NOMO-1 treated with DMSO at 0.1 percent for 48 hours (cell line): ENCODE measurements at regions not wholly inside any gene's neighbourhood (a gene's known extent, or its start where the extent isn't known, plus 50 kb on each side); places are given as distances from the start of the nearest gene placed in this dataset.
A peak's percentile ranks its signal among the peaks of the same experiment; 100 is the strongest.

Experiments
- DNase-seq: peaks from one replicate; lab custom pipeline; 2025; ENCODE audit not compliant: unreplicated experiment; lab: John Stamatoyannopoulos, UW

DNA sequence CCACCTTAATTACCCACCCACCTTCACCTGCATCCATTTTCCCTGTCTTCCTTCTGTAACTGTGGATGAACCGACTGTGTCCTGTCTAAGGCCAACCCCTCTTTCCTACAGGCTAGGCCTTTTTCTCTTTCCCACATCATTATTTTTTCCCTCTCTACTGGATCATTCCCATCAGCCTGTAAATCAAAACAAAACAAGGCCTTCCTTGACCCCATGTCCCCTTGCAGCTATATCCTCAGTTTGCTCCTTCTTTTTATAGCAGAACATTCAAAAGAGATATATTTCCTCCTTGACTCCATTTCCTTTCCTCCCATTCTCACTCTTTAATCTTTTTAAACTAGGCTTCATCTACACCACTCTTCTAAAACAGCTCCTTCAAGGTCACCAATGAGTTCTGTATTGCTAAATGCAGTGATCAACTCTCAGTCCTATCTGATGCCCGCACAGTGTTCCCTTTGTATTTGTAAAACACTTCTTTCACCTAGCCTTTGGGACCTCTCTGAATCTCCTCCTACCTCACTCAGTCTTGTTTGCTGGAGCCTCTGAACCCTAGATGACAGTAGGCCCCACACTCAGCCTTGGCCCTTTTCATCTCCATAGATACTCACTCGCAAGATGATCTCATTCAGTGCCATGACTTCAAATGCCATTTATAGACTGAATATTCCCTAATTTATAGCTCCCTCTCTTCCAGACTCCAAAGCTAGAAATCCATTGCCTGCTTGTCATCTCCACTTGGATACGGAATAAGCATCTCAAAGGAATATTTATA lies 55.7 kb downstream of the CXCR4 start:
- DNase-seq: no peak

DNA sequence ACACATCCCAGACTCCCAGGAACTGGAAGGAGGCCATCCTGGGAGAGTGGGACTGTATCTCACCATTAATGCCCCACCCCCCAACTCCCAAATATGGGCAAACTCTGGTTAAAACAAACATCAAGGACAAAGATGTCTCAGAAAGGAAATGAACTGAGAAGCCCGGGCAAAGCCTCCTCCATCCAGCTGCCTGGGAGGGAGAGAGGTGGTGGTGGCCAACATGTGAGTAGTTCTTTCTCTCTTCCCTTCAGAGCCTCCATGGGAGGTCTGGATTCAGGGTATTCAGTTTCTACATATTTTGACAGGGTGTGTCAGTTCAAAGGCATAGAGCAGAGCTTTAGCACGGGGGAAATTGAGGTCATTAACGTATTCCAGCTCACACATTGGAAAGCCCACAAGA lies 57.5 kb downstream of the CXCR4 start:
- DNase-seq: no peak

DNA sequence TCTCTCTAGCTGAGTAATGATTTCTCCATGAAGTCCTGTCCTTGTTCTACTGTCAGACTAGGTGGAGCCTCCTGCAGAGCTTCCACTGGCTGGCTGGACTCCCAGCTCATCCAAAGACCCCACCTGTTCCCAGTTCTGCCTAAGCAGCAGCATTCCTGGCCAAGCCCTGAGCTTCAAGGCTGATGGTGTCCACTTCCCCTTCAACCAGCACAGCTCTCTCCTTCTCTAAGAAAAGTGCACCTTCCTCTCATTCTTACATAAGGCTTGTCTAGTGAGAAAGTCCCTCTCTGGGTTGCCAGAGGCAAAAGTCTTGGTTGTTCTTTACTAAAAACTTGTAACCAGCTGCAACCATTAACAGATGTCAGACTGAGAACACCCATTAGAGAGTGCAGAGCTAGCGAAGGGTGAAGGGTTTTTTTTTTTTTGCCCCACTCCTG lies 58.9 kb downstream of the CXCR4 start:
- DNase-seq: peak; percentile 24

DNA sequence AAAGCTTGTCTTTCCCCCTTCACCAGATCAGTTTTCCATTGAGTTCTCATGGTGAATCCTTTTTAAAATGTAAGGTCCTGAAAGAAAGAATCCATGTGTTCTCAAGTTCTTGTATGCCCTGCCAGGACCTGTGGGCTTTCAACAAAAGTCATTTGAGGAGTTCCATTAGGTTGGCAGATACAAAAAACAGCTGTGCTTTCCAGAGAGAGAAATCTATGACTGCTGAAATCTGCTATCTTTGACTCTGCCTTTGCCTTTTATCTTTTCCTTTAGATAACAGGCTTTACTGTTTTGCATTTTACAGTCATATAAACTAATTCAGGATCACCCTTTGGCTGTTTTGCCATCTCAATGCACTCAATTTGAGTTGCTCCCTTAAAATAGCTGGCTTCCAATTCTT lies 59.7 kb downstream of the CXCR4 start:
- DNase-seq: no peak

DNA sequence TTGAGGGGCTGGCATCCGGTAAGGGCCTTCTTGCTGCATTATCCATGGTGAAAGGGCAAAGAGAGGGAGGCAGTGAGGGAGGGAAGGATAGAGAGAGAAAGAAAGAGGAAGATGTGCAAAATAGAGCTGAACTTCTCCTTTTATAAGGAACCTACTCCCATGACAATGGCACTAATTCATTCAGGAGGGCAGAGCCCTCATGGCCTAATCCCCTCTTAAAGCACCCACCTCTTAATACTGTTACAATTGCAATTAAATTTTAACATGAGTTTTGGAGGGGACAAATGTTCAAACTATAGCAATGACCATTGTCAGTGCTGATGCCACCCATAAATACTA lies 60.2 kb downstream of the CXCR4 start:
- peak; percentile 83 for DNase-seq

DNA sequence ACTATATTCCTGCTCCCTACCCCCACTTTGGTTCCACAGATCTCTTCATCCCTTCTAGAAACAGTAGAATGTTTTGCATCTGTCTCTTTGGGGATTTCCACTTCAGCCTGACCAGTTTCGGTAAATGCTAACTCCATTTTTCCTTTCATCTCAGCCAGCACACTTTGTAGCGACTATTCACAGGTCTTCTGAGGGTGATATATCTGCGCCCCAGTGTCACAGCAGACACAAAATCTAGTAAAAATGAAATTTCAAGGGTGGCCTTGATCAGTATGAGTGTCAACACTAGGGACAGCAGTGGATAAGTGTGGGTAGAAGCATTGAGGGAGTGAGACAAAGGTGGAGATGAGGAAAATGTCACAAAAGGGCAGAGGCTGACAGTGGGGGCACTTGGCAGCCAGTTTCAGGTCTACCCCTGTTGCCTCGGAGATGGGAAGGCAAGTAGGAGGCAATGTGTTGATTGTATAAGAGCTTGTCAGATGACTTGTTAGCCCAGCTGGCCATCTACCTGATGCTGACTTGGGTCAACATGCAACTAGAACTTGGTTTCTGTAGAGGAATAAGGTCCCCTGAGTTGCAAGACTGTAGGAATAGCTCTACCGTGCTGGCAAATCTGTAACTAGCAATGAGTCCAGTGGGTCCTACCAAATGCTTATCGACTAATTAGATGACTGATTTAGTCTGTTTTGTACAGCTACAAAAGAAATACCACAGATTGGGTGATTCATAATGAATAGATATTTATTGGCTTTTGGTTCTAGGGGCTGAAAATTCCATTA lies 60.7 kb downstream of the CXCR4 start:
- no peak for DNase-seq

DNA sequence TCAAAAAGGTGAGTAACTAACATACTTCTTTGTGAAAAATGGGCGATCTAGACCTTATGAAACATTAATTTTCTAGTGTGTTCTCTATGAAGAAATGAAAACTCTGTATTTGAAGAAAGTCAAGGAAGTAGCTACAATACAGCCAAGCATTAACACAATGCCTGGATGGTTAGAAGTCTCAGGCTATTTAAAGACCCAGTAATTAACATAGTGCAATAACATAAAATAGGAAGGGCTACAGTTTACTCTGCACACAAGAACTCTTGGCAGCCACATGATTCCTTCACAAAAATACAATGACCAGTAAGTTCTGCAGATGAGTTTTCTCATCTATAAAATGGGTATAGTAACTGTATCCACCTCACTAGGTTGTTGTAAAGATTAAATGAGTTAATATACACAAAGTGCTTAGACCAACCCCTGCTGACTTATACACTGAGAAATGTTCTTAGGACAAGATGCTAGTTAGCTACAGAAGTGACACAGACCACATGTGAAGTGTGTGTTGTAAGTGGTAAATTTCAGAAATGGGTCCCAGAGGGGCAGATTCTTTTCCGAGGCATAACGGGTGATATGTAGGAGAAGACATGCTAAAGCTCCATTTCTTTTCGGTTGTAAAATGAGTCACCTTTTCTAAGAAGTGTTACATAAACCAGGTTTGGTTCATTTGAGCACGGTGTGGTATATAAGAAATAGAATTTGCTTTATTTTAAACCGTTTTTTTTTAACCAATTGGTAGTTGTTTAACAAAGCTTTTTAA lies 61.8 kb downstream of the CXCR4 start:
- peak; percentile 67 for DNase-seq

DNA sequence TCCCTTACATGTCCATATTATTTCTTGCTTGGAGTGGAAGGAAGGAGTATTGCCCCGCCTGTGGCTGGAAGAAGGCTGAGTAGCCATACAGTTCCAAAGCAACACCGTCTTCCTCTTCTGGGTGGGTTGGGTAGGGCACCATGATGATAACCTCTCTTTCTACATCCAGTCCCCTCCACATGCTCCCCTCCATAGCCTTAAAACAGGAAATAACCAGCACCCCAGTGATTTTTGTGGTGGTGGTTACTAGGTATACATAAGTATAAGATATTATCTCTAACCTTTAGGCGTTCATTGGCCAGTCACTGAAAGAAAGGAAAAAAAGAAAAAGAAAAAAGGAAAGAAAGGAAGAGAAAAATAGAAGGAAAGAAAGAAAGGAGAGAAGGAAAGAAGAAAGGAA lies 63.1 kb downstream of the CXCR4 start:
- DNase-seq: no peak

DNA sequence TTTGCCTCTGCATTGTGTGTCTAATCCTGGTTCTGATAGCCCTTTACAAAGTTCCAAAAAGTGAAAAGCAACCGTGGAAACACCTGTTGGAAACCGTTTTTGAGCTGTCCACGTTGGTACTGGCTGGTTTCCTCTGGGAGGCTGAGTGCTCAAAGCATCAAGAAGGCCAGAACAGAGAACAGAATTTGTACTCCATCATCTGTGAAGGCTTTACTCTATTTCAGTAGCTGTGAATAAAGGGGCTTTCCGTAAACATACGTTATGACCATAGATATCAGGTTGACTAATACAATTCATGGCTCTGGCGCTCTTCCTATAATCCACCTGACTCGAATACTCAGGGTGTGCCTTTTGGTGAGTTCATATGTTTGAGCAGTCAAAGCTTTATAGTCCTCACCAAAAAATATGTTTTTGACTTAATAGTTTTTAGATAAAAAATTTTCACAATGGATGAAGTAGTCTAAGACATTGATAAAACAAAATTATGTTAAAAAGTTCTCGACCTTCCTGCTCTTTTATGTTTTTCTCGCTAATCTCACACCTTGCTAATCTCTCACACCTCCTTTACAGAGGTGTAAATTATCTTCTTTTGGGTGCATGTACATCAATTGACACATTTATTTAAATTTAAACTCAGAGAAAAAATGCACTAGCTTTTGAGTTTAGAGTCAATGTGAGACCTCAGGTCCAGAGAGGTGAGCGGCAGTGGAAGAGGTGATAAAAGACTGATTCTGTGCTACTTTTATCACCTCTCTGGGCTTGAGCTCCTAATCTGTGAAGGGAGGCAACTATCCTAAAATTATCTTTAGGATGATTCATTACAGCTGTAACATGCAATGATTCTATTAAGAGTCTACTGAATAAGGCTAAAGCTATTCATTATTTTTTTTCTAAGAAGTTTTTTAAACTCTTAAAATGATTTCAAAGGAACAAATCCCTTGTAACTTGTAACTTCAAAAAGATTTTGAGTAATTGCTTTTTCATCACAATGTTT lies 65.3 kb downstream of the CXCR4 start:
- DNase-seq: no peak

DNA sequence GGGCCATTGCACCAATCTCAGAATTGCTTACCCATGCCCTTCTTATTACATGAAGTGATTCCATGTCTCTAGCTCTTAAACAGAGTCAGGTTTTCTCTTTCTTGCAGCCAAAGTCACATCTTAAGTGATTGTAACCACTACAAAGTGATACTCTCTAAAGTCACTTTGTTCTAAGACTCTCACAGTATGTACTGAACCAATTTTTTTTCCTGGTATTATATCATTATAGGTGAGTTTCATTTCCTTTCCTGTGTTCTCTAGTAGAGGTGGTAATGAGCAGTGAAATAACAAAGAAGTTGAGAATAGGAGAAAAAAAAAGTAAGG lies 66.3 kb upstream of the DARS1 start:
- DNase-seq: no peak

DNA sequence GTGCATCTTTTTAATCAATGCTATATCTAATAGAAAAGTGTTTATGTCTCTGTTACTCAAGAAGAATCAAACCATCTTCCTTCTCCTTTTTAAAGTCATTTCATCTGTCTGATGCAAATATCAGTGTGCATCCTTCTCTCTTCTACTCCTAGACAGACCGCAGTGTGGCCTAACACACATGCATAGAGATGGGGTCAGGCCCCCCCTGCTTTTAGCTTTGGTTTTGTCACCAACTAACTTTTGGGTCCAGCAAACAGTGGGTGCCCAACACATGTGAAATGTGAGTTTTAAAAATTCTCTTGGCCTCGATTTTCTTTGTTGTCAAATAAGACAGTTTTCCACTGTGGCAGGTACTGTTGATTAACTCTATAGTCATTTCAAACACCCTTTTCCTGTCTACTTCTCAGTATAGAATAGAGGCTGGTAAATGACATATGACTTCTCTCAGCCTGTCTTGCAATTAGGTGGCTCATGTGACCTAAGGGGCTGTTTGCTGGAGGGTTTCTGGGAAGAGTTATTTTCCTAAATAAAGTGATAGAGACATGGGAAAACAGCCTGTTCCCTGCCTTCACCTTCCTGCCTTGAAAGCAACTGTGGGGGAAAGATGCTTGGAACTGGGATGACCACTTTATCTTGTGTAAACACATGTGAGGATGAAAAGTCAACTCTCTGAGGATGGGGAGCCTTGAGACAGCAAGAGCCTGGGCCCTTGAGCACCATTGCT lies 65.7 kb upstream of the DARS1 start:
- DNase-seq: no peak

DNA sequence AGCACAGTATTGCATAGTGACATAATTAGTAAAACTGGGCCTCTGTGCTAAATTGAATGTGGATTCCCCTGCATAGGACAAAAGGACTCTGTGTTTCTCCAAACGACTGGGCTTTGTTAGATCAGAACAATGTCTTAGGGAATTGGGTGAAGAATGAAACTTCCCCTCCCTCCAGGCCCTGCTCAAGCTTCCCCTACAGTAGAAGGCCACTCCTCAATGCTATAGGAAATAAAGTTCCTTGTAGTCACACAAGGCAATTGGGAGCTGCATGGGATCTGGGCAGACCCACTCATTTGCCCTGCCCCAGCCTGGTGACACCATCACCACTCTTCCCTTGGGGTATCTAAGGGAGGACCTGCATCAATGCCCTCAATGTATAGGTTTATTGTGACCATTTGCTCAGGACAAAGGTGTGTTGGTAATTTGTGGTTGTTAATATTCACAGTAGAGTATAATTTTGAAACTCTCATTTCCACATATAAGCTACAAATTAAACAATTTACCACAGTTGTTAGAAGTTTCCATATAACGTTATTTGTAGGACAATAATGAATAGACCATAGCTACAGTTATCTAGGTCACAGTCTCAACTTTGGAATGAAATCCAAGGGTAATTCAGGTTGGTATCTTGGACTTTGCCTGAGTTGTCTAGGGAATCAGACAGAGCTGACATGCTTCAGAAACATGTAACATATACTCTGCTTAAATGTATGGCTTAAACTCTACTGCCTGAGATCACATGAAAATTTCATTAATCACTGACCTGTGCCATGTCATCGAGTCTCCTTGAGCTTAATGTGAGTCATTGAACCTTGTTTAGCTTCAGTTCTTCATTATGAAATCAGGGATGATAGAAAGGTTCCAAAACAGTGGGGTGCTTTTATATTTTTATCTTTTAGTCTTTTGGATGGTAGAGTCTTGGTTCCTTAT lies 64.8 kb upstream of the DARS1 start:
- DNase-seq: no peak

DNA sequence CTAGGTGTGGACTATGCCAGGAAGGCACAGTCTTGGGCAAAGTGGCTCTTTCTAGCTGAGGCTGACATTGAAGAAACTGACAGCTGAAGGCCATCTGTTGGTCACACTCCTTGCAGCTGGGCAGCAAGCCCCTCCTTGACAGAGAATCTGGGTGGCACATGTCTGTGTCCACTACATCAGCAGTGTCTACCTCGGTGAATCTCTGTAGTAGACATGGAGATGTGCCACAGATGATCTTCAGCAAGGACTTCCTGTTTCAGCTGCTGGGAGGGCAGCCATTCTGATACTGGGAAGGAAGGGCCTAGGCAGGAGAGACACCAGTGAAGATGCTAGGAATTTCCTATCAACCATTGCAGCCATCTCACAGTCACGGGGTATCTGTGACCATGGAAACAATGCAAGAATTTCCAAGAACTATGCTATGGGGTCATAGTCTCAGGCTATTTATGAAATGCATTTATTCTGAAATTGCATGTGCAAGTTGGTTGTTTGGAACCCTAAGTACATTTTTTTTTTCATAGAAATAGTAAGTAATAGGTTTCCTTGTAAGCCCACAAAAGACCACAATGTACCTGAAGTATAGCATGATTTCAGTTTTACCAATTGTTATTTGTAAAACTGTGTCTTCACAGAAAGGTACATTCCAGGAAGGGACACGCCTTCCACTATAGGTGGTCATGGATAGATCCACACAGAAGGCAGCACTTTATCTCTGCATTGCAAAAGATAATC lies 63.8 kb upstream of the DARS1 start:
- no peak for DNase-seq

DNA sequence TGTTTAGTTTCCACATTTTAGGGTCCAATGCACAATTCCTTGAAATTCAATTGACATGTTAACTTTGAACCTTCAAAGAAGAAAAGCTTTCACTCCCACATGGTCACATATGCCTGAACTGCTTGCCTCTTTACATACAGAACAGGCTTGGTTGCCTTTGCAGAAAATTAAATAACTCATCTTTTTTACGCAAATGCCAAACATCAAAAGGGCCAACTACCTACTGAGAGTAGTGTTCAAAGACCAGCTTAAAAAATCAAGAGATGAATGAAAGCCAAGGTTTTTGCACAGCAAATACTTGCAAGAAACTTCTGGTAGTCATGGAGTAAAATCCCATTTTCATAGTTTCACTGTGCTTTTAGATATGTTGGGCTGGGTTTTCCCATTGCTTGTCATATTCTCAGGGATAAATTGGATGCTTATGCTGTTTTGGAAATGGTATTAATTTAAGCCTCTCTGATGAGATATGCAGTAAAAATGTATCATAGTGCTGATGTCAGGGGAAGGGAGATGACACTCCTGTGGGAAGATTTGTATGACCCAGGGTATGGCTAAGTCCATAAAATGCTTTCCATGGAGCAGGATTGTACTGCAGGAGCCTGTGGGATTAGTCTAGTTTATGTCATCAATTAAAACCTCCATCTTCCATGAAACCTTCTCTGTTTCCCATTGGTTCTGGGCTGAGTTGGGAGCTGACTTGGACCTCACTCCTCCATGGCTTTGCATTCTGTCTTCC lies 60.6 kb upstream of the DARS1 start:
- DNase-seq: no peak

DNA sequence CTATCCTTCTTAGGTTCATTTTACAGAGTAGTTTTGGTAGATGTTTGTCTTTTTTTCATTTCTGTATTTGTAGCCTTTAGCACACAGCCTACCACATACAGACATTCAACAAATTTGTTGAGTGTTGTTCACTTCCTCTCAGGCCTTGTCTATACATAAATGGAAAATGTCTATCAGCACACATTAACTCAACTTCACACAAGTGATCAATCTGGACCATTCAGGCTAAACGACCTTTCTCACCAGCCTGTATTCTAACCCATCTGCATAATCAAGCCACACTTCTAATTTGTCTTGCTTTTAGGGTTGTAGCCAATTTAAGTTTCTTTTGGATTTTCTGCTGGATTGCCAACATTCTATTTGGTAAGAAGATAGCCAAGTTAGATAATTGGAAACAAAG lies 59.9 kb upstream of the DARS1 start:
- no peak for DNase-seq
